ENCODE measurements at regions not wholly inside any gene's neighbourhood (a gene's known extent, or its start where the extent isn't known, plus 50 kb on each side); places are given as distances from the start of the nearest gene placed in this dataset.

DNA sequence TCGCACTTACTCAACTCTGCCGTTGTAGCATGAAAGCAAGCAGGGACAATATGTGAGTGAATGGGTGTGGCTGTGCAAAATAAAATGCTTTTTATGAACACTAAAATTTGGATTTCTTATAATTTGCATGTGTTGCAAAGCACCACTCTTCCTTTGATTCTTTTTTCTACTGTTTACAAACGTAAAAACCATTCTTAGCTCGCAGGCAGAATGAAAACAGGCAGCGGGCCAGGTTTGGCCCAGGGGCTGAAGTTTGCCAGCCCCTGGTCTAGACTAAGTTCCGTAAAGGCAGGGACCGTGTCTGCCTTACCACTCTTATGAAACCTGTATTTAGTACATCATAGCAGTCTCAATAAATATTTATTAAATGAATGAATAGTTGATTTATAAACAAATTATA is 83.7 kb upstream of the SPATS2L start:
- TF ChIP-seq, protein P1, sequence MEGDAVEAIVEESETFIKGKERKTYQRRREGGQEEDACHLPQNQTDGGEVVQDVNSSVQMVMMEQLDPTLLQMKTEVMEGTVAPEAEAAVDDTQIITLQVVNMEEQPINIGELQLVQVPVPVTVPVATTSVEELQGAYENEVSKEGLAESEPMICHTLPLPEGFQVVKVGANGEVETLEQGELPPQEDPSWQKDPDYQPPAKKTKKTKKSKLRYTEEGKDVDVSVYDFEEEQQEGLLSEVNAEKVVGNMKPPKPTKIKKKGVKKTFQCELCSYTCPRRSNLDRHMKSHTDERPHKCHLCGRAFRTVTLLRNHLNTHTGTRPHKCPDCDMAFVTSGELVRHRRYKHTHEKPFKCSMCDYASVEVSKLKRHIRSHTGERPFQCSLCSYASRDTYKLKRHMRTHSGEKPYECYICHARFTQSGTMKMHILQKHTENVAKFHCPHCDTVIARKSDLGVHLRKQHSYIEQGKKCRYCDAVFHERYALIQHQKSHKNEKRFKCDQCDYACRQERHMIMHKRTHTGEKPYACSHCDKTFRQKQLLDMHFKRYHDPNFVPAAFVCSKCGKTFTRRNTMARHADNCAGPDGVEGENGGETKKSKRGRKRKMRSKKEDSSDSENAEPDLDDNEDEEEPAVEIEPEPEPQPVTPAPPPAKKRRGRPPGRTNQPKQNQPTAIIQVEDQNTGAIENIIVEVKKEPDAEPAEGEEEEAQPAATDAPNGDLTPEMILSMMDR (IDR thresholded peaks at IDR 0.05): no peak
- TF ChIP-seq SIN3A (IDR thresholded peaks at IDR 0.05; ENCODE audit: borderline replicate concordance, insufficient read depth, low read depth, low read length): no peak
- TF ChIP-seq POLR2AphosphoS5 (IDR thresholded peaks at IDR 0.05; ENCODE audit: low read depth, low read length): no peak
